HCT116 (cell line): ENCODE measurements at regions not wholly inside any gene's neighbourhood (a gene's known extent, or its start where the extent isn't known, plus 50 kb on each side); places are given as distances from the start of the nearest gene placed in this dataset.

Experiments
- ATAC-seq: fragments of 200-7000 bp; cut with Tn5 transposase; 2 replicates; pipeline ENCODE4 v1.9.1; 2020; ENCODE audit warnings: mild to moderate bottlenecking, moderate library complexity
- BruUV-seq: library from RNA; stranded (reverse); fragments of 400-500 nt; replicated peaks from 2 replicates; lab custom pipeline; 2021; lab: Mats Ljungman, UMichigan
- CTCF ChIA-PET: fragments of 300-600 bp; sonication (Branson Sonifier 250); formaldehyde crosslinking; loops from one replicate; lab custom pipeline; 2021; ENCODE audit warnings: antibody characterized with exemption; lab: Charles Lee
- POLR2A ChIA-PET: fragments of 300-600, 350-600 bp; sonication (Branson Sonifier 250); formaldehyde crosslinking; loops from one replicate; lab custom pipeline; 2021; ENCODE audit warnings: antibody characterized with exemption; lab: Charles Lee
- RAD21 ChIA-PET, 2 experiments: fragments of 300-600 bp; sonication (Branson Sonifier 250); formaldehyde crosslinking; loops; one replicate each; lab custom pipeline; 2023; ENCODE audit warnings: low total read pairs in 2 of 2; ENCODE audit not compliant: uncharacterized antibody in 2 of 2, unreplicated experiment in 2 of 2, low non-redundant PET in 1 of 2; lab: Charles Lee
- DNase-seq: peaks from one replicate; pipeline ENCODE4 v3.0.0-alpha.2; 2010; ENCODE audit warnings: low read depth, low spot score
- H2AFZ ChIP-seq: fragments of 200-600 bp; shearing (Covaris generic), sonication (generic); 2 replicates; pipeline ENCODE4 v1.6.1; 2017; ENCODE audit warnings: low read depth, mixed run types, mixed read lengths, antibody characterized with exemption, low read length; ENCODE audit not compliant: poor library complexity, severe bottlenecking
- H3K27ac ChIP-seq: 2 replicates; pipeline ENCODE4 v1.5.1; 2012; ENCODE audit warnings: low read depth, low read length
- H3K27me3 ChIP-seq: fragments of 200-600 bp; sonication (generic); 2 replicates; pipeline ENCODE4 v1.6.1; 2016; ENCODE audit warnings: mixed run types, low read length, mixed read lengths; ENCODE audit not compliant: insufficient read depth
- H3K36me3 ChIP-seq, 2 experiments: fragments of 200-500 bp in 1 of 2; fragments of 200-600 bp in 1 of 2; sonication (Bioruptor generic) in 1 of 2; sonication (generic) in 1 of 2; 2 replicates each; pipeline versions ENCODE4 v1.5.1 to v1.6.1; 2014 to 2016; ENCODE audit warnings: low read length in 2 of 2, inconsistent platforms in 1 of 2, mixed read lengths in 1 of 2, mixed run types in 1 of 2; ENCODE audit not compliant: insufficient read depth in 2 of 2, control insufficient read depth in 1 of 2
- H3K4me1 ChIP-seq, 2 experiments: fragments of 200-600 bp in 1 of 2; sonication (generic) in 1 of 2; 2 replicates each; pipeline versions ENCODE4 v1.5.1 to v1.6.1; 2012 to 2017; ENCODE audit warnings: low read length in 2 of 2, inconsistent platforms in 1 of 2, mild to moderate bottlenecking in 1 of 2, mixed read lengths in 1 of 2, mixed run types in 1 of 2, moderate library complexity in 1 of 2; ENCODE audit not compliant: insufficient read depth in 2 of 2, control insufficient read depth in 1 of 2
- H3K4me2 ChIP-seq: fragments of 200-600 bp; sonication (generic); 2 replicates; pipeline ENCODE4 v1.6.1; 2017; ENCODE audit warnings: mixed run types, low read length, mixed read lengths
- H3K4me3 ChIP-seq, 2 experiments: fragments of 200-600 bp in 1 of 2; sonication (generic) in 1 of 2; replicated peaks in 1 of 2; 2 replicates each; pipeline ENCODE4 v1.5.1; 2011 to 2016; ENCODE audit warnings: low read length in 2 of 2, control low read depth in 1 of 2, low read depth in 1 of 2, mild to moderate bottlenecking in 1 of 2, mixed read lengths in 1 of 2, mixed run types in 1 of 2
- H3K79me2 ChIP-seq: fragments of 200-600 bp; sonication (generic); 2 replicates; pipeline ENCODE4 v1.6.1; 2017; ENCODE audit warnings: mild to moderate bottlenecking, mixed run types, low read length, moderate library complexity, mixed read lengths; ENCODE audit not compliant: insufficient read depth
- H3K9ac ChIP-seq: fragments of 200-600 bp; sonication (generic); 2 replicates; pipeline ENCODE4 v1.6.1; 2016; ENCODE audit warnings: low read length, mixed read lengths
- H3K9me2 ChIP-seq: fragments of 200-600 bp; sonication (generic), shearing (Covaris generic); 2 replicates; pipeline ENCODE4 v1.6.1; 2017; ENCODE audit warnings: mixed run types, mild to moderate bottlenecking, moderate library complexity; ENCODE audit not compliant: insufficient read depth
- H3K9me3 ChIP-seq, 2 experiments: fragments of 200-500 bp in 1 of 2; fragments of 200-600 bp in 1 of 2; sonication (Bioruptor generic) in 1 of 2; sonication (generic) in 1 of 2; 2 replicates each; pipeline ENCODE4 v1.6.1; 2014 to 2017; ENCODE audit warnings: low read length in 2 of 2, mixed read lengths in 2 of 2, inconsistent platforms in 1 of 2, low read depth in 1 of 2, mild to moderate bottlenecking in 1 of 2, mixed run types in 1 of 2, moderate library complexity in 1 of 2; ENCODE audit not compliant: control insufficient read depth in 1 of 2, insufficient read depth in 1 of 2
- H4K20me1 ChIP-seq: fragments of 200-600 bp; sonication (generic), shearing (Covaris generic); 2 replicates; pipeline ENCODE4 v1.6.1; 2017; ENCODE audit warnings: mixed run types, mild to moderate bottlenecking, moderate library complexity; ENCODE audit not compliant: insufficient read depth
- CBX3 ChIP-seq: IDR thresholded peaks from 2 replicates; pipeline ENCODE4 v1.6.1; 2012; ENCODE audit warnings: low read depth
- CEBPB ChIP-seq: IDR thresholded peaks from 2 replicates; pipeline ENCODE4 v1.6.1; 2012; ENCODE audit warnings: low read depth
- EZH2phosphoT487 ChIP-seq: fragments of 200-600 bp; IDR thresholded peaks from 2 replicates; pipeline ENCODE4 v1.6.1; 2018; ENCODE audit warnings: antibody characterized with exemption, borderline replicate concordance
- POLR2A ChIP-seq: IDR thresholded peaks from 2 replicates; pipeline ENCODE4 v1.7.0; 2011; ENCODE audit warnings: borderline replicate concordance; ENCODE audit not compliant: insufficient read depth, insufficient read length; ENCODE audit errors: extremely low read depth
- POLR2AphosphoS5 ChIP-seq: IDR thresholded peaks from 2 replicates; pipeline ENCODE4 v1.6.1; 2011; ENCODE audit warnings: mild to moderate bottlenecking, low read depth, low read length, moderate library complexity
- RAD21 ChIP-seq: IDR thresholded peaks from 2 replicates; pipeline ENCODE4 v1.6.1; 2012; ENCODE audit warnings: low read depth, mild to moderate bottlenecking
- SIN3A ChIP-seq: IDR thresholded peaks from 2 replicates; pipeline ENCODE4 v1.6.1; 2012; ENCODE audit warnings: low read depth
- ZFX ChIP-seq: fragments of 450-650 bp; IDR thresholded peaks from 2 replicates; pipeline ENCODE4 v1.6.1; 2017
- intact Hi-C: fragments of 100-400 bp; cut with micrococcal nuclease; formaldehyde crosslinking; loops from 2 replicates; pipeline ENCODE4 v1.10.0; 2022
- TF ChIP-seq, protein P1 (sequence below): IDR thresholded peaks from 2 replicates; pipeline ENCODE4 v1.6.1; 2012
- TF ChIP-seq, protein P2 (sequence below), 3 experiments: fragments of 200-600 bp in 1 of 3; sonication (generic) in 1 of 3; IDR thresholded peaks in 2 of 3; conservative IDR thresholded peaks in 1 of 3; 2 replicates each; pipeline ENCODE4 v1.5.1; 2012 to 2017; ENCODE audit warnings: low read depth in 2 of 3, low read length in 2 of 3, antibody characterized with exemption in 1 of 3, borderline replicate concordance in 1 of 3, control low read depth in 1 of 3, mild to moderate bottlenecking in 1 of 3, mixed read lengths in 1 of 3, mixed run types in 1 of 3, moderate library complexity in 1 of 3; ENCODE audit not compliant: insufficient read depth in 1 of 3
- TF ChIP-seq, protein P3 (sequence below): IDR thresholded peaks from 2 replicates; pipeline ENCODE4 v1.6.1; 2011; ENCODE audit warnings: mild to moderate bottlenecking, low read length, moderate library complexity; ENCODE audit not compliant: insufficient replicate concordance; ENCODE audit errors: extremely low read depth
- TF ChIP-seq, protein P4 (sequence below): IDR thresholded peaks from 2 replicates; pipeline ENCODE4 v1.6.1; 2012

DNA sequence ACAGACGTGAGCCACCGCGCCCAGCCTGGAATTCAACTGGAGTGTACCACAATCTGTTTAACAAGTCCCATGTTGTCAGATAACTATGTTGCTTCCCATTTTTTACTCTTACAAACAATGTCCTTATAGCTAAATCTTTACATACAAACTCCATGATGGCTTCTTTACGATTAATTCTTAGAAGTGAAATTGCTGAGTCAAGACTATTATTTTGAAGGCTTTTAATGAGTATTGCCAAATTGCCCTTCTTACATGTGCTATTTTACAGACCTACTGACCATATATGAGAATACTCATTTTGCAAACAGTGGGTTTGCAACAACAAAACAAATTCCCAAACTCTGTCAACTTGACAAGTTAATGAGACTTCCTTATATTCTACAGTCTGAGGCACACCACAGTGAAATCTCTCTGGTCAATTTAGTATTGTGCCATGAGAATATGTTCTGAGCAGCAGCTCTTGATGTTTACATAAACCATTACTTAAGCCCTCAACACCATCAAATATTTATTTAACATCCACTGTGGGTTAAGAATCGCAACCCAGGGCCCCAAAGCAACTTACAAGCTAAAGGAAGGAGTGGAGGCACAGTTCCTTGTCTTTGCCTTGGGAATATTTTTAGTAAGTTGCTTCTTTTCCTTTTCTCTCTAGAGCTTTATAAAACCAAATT is 128.5 kb downstream of the SPRY1 start:
- H4K20me1 ChIP-seq = no peaks in the 10 kb centered on the region
- no TSS peak for BruUV-seq
- no peak overlapping the region for H3K4me2 ChIP-seq
- H3K9ac ChIP-seq = no peak overlapping the region
- no peak overlapping the region for H2AFZ ChIP-seq
- H3K36me3 ChIP-seq = no peaks in the 10 kb centered on the region
- CTCF ChIA-PET = no interaction called here
- no peaks in the 10 kb centered on the region for H3K79me2 ChIP-seq
- no peaks in the 10 kb centered on the region for H3K9me3 ChIP-seq
- no peaks in the 10 kb centered on the region for H3K9me2 ChIP-seq
- intact Hi-C loops = no loop called here
- H3K4me1 ChIP-seq = no peaks in the 10 kb centered on the region
- POLR2A ChIA-PET = no interaction called here
- TF ChIP-seq, protein P1, sequence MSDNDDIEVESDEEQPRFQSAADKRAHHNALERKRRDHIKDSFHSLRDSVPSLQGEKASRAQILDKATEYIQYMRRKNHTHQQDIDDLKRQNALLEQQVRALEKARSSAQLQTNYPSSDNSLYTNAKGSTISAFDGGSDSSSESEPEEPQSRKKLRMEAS = no peak
- TF ChIP-seq CEBPB (no peak), ZFX (no peak), POLR2A (no peak), CBX3 (no peak), POLR2AphosphoS5 (no peak), RAD21 (no peak), SIN3A (no peak), EZH2phosphoT487 (no peak)
- TF ChIP-seq, protein P2, sequence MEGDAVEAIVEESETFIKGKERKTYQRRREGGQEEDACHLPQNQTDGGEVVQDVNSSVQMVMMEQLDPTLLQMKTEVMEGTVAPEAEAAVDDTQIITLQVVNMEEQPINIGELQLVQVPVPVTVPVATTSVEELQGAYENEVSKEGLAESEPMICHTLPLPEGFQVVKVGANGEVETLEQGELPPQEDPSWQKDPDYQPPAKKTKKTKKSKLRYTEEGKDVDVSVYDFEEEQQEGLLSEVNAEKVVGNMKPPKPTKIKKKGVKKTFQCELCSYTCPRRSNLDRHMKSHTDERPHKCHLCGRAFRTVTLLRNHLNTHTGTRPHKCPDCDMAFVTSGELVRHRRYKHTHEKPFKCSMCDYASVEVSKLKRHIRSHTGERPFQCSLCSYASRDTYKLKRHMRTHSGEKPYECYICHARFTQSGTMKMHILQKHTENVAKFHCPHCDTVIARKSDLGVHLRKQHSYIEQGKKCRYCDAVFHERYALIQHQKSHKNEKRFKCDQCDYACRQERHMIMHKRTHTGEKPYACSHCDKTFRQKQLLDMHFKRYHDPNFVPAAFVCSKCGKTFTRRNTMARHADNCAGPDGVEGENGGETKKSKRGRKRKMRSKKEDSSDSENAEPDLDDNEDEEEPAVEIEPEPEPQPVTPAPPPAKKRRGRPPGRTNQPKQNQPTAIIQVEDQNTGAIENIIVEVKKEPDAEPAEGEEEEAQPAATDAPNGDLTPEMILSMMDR (IDR thresholded peaks at IDR 0.05 in 2 of 3, conservative IDR thresholded peaks at IDR 0.05 in 1 of 3; ENCODE audit: borderline replicate concordance in 1 of 3, insufficient read depth in 1 of 3, low read depth in 2 of 3, low read length in 2 of 3) = no peak
- TF ChIP-seq, protein P3, sequence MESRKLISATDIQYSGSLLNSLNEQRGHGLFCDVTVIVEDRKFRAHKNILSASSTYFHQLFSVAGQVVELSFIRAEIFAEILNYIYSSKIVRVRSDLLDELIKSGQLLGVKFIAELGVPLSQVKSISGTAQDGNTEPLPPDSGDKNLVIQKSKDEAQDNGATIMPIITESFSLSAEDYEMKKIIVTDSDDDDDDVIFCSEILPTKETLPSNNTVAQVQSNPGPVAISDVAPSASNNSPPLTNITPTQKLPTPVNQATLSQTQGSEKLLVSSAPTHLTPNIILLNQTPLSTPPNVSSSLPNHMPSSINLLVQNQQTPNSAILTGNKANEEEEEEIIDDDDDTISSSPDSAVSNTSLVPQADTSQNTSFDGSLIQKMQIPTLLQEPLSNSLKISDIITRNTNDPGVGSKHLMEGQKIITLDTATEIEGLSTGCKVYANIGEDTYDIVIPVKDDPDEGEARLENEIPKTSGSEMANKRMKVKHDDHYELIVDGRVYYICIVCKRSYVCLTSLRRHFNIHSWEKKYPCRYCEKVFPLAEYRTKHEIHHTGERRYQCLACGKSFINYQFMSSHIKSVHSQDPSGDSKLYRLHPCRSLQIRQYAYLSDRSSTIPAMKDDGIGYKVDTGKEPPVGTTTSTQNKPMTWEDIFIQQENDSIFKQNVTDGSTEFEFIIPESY = no peak
- TF ChIP-seq, protein P4, sequence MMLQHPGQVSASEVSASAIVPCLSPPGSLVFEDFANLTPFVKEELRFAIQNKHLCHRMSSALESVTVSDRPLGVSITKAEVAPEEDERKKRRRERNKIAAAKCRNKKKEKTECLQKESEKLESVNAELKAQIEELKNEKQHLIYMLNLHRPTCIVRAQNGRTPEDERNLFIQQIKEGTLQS = no peak
- no peaks in the 10 kb centered on the region for H3K27me3 ChIP-seq
- RAD21 ChIA-PET = no interaction called here
- ATAC-seq = no peak
- no peak for DNase-seq
- no peak overlapping the region for H3K4me3 ChIP-seq
- H3K27ac ChIP-seq = no peak overlapping the region
